ENCODE measurements at regions not wholly inside any gene's neighbourhood (a gene's known extent, or its start where the extent isn't known, plus 50 kb on each side); places are given as distances from the start of the nearest gene placed in this dataset.
"Not testable (repeated sequence)": the region's sequence is repeated elsewhere in the genome, so short reads cannot be mapped to it uniquely, and the experiment has no call there.

DNA sequence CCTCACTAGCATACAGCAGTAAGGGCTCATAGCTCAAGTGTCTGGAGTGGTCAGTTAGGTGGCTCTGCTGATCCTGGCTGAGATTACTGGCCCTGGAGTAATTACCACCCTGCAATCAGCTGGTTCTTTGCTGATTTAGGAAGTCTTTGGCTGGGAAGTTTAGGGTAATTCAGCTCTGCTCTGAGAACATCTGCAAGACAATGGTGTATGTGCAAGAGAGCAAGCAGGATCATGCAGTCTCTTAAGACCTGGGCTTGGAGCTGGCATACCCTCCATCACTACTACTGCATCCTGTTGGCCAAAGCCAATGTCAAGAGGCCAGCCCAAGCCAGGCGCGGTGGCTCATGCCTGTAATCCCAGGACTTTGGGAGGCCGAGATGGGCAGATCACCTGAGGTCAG lies 159.0 kb downstream of the NDUFA12 start:
- H3K27me3 Mint-ChIP-seq = peaks cover 27% of the 10 kb centered on the region
- no peak overlapping the region for H3K4me3 Mint-ChIP-seq
- no peak overlapping the region for H3K27ac Mint-ChIP-seq
- DNase-seq (no peak), ATAC-seq (no peak)
- CTCF ChIA-PET = no interaction called here
- no peaks in the 10 kb centered on the region for H3K36me3 Mint-ChIP-seq
- H3K4me1 Mint-ChIP-seq = no peaks in the 10 kb centered on the region
- H3K9me3 Mint-ChIP-seq (ENCODE audit: low read depth) = no peaks in the 10 kb centered on the region

DNA sequence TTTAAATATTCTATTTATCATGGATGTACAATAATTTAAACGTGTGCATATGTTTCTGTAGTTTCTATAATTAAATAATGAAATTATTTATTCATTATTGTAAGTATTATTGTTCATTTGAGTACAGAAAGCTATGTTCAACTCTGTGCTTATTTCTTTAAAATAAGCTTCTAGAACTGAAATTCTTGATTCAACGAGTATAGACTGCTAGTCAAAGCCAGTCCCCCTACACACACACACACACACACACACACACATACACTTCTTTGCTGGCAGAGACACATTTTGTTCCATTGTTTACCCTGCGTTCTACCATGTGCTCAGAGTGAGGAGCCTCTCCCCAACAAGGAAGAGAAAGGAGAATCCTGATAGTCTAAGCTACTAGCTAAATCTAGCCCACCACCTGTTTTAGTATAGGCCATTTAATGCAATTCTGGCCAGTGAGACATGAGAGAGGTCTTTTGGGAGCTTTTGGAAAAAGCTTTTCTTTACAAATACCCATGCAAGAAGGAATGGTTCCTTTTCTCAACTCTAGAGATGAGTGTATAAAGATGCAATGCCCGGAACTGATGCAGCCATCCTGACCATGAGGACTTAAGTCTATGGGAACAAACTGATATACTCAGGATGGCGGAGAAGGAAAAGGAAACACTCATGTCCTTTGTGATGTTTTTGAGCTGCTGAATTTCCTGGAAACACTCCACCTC lies 161.4 kb downstream of the NDUFA12 start:
- DNase-seq (no peak), ATAC-seq (no peak)
- no peak overlapping the region for H3K27ac Mint-ChIP-seq
- H3K36me3 Mint-ChIP-seq = no peaks in the 10 kb centered on the region
- no peaks in the 10 kb centered on the region for H3K4me1 Mint-ChIP-seq
- peaks cover 24% of the 10 kb centered on the region for H3K27me3 Mint-ChIP-seq
- H3K4me3 Mint-ChIP-seq = no peak overlapping the region
- H3K9me3 Mint-ChIP-seq (ENCODE audit: low read depth) = no peaks in the 10 kb centered on the region
- CTCF ChIA-PET = no interaction called here

DNA sequence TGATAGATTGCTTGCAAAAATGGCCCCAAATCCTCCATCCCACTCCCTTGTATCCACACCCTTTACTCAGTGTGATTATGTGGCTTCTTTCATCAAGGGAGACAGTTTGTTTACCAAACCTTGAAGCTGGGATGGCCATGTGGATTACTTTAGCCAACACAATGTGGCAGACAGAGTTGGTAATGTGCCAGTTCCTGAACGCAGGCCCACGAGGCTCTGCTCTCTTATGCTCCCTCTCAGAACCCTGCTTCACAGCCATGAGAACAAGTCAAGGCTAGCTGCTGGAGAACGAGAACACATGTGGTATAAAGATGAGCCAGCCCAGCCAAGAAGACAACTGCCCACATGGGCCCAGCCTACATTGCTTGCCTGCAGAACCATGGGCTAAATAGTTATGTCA lies 162.3 kb downstream of the NDUFA12 start:
- H3K27ac Mint-ChIP-seq = no peak overlapping the region
- ATAC-seq (no peak), DNase-seq (no peak)
- H3K4me1 Mint-ChIP-seq = no peaks in the 10 kb centered on the region
- no peak overlapping the region for H3K4me3 Mint-ChIP-seq
- H3K27me3 Mint-ChIP-seq = peaks cover 19% of the 10 kb centered on the region
- CTCF ChIA-PET = no interaction called here
- H3K9me3 Mint-ChIP-seq (ENCODE audit: low read depth) = no peaks in the 10 kb centered on the region
- no peaks in the 10 kb centered on the region for H3K36me3 Mint-ChIP-seq

DNA sequence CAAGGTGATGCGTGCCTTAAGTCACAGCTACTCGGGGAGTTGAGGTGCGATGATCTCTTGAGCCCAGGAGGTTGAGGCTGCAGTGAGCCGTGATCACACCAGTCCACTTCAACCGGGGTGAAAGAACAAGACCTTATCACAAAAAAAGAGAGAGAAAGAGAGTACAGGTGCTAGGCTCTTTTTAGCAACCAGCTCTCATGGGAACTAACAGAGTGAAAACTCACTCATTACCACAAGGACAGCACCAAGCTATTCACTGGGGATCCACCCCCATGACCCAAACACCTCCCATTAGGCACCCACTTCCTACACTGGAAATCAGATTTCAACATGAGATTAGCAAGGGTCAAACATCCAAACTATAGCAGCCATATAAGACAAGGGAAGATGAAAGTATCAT lies 164.2 kb downstream of the NDUFA12 start:
- no peaks in the 10 kb centered on the region for H3K36me3 Mint-ChIP-seq
- no peak overlapping the region for H3K27ac Mint-ChIP-seq
- CTCF ChIA-PET = no interaction called here
- no peaks in the 10 kb centered on the region for H3K4me1 Mint-ChIP-seq
- no peaks in the 10 kb centered on the region for H3K9me3 Mint-ChIP-seq (ENCODE audit: low read depth)
- ATAC-seq (no peak), DNase-seq (no peak)
- H3K27me3 Mint-ChIP-seq = peaks cover 12% of the 10 kb centered on the region
- H3K4me3 Mint-ChIP-seq = no peak overlapping the region

DNA sequence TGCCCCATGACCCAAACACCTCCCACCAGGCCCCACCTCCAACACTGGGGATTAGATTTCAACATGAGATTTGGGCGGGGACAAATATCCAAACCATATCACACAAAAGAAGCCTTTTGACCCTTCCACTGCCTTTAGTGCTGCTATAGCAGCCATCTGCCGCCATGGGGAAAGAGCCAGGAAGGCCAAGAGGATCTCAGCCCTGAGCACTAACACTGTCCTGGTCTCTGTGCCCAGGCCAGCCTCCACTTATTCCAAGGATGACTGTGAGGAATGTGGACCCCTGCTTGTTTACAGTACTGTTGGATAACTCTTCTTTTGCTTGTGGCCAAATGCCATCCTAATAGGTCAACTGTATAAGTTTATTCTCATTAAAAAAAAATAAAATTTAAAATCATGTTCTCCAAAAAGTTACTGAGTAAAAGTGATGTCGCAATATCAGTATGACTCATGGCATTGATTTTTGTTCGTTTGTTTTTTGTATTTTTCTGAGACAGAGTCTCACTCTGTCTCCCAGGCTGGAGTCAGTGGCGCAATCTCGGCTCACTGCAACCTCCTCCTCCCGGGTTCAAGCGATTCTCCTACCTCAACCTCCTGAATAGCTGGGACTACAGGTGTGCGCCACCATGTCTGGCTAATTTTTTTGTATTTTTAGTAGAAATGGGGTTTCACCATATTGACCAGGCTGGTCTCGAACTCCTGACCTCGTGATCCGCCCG lies 166.4 kb downstream of the NDUFA12 start:
- CTCF ChIA-PET; ATAC-seq; H3K27me3 Mint-ChIP-seq; H3K36me3 Mint-ChIP-seq; DNase-seq; H3K9me3 Mint-ChIP-seq (ENCODE audit: low read depth); H3K4me1 Mint-ChIP-seq; H3K4me3 Mint-ChIP-seq; H3K27ac Mint-ChIP-seq: not testable (repeated sequence)

DNA sequence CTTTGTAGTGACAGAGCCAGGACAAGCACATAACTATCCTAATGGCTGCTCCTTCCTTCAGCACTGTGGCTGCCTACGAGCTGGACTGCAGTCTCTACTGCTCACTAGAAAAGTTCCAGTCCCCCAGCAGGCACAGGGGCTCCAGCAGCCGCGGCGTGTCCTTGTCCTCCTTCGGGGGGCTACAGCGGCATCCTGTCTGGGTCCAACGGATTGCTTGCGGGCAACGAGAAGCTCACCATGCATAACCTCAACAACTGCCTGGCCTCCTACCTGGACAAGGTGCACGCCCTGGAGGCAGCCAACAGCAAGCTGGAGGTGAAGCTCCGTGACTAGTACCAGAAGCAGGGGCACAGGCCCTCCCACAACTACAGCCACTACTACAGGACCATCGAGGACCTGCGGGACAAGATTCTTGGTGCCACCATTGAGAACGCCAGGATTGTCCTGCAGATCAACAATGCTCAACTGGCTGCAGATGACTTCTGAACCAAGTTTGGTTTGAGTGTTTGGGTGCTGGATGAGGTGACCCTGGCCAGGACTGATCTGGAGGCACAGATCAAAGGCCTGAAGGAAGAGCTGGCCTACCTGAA lies 169.4 kb downstream of the NDUFA12 start:
- no peak overlapping the region for H3K4me3 Mint-ChIP-seq
- ATAC-seq (no peak), DNase-seq (no peak)
- no peaks in the 10 kb centered on the region for H3K36me3 Mint-ChIP-seq
- peaks cover 19% of the 10 kb centered on the region for H3K4me1 Mint-ChIP-seq
- CTCF ChIA-PET = no interaction called here
- peaks cover 3% of the 10 kb centered on the region for H3K27me3 Mint-ChIP-seq
- H3K27ac Mint-ChIP-seq = no peak overlapping the region
- no peaks in the 10 kb centered on the region for H3K9me3 Mint-ChIP-seq (ENCODE audit: low read depth)

DNA sequence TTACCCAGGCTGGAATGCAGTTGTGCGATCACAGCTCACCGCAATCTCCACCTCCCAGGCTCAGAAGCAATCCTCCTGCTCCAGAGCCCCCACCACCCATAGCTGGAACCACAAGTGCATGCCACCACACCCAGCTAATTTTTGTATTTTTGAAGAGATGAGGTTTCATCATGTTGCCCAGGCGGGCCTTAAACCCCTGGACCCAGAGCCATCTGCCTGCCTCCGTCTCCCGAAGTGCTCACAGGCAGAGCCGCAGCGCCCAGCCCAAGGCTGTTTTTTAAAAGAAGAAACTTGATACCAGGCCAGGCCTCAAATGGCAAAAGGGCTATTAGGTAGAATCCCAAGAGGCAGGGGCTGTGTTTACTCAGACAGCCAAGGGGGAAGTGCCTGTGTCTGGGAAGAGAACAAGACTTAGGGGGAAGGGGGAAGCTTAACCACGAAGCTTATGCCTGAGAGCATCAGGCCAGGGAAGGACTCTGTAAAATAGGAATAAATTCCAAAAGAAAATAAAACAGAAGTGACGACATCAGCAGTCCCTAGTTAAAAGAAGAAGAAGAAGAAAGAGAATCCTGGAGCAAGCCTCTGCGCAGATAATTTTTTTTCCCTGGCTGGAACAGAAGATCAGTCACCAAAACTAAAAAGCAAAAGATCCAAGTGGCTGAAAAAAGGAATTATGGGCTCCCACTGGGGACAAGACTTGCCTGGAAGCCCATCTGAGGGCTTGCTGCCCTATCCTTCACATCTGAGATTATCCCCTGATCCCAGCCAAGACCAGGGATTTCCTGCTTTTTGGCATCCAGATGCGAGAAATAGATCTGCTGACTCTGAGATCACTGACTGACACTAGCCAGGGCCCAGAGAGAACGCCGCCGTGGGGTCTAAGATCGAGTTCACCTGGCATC lies 170.5 kb downstream of the NDUFA12 start:
- H3K36me3 Mint-ChIP-seq = no peaks in the 10 kb centered on the region
- H3K4me1 Mint-ChIP-seq = peaks cover 19% of the 10 kb centered on the region
- CTCF ChIA-PET = no interaction called here
- H3K27me3 Mint-ChIP-seq = no peaks in the 10 kb centered on the region
- H3K9me3 Mint-ChIP-seq (ENCODE audit: low read depth) = no peaks in the 10 kb centered on the region
- ATAC-seq (no peak), DNase-seq (no peak)
- H3K4me3 Mint-ChIP-seq = no peak overlapping the region
- H3K27ac Mint-ChIP-seq = no peak overlapping the region

DNA sequence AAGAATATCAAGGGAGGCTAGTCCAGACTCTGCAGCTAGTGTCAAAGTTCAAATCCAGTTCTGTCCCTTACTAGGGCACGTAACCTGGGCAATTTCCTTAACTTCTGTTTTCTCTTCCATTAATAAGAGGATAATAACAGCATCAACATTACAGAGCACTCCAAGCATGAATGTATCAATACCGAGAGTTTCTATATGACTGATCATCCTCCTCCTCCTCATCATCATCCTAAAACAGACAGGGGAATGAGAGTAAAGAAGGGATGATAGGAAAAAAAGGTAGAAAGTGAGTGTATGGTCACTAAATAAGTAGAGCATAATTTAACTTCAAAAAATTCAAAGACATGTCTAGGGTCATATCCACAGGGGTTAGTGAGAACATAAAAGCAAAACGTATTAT lies 171.4 kb downstream of the NDUFA12 start:
- Mint-ChIP-seq H3K27me3 (no peaks in the 10 kb centered on the region), H3K36me3 (no peaks in the 10 kb centered on the region), H3K4me1 (peaks cover 19% of the 10 kb centered on the region), H3K27ac (no peak overlapping the region), H3K4me3 (no peak overlapping the region), H3K9me3 (ENCODE audit: low read depth) (no peaks in the 10 kb centered on the region)
- no peak for DNase-seq
- CTCF ChIA-PET = no interaction called here
- ATAC-seq = no peak

DNA sequence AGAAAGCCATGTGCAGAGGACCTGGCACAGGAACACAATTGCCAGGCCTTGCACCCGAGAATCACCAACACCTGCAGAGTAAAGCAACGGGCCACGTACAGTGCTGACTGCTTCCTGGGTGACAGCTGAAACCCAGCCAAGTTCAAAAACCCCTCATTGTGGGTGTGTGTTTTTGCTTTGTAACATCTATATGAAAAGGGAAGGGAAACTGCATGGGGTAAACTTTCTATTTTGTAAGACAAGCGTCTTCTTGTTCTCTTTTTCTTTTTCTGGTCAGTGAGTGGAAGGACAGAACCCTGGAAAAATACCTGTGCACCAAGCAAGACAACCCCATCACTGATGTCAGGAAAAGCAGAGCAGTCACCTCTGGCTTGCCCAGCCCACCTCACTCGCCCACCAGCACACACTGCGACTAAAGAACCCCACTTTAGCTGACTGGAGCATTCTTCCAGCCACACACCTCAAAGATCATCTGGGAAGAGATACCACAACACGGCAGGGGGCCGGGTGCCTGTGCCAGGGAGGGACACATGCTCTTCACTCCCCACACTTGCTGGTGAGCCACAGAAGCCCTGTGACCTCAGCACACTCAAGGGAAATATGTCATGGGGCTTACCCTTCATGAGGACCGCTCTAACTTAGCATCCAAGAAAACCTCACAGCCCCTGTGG lies 172.3 kb downstream of the NDUFA12 start:
- DNase-seq = peak; percentile 44
- Mint-ChIP-seq H3K27ac (peak overlapping the region; percentile 30), H3K36me3 (no peaks in the 10 kb centered on the region), H3K4me3 (no peak overlapping the region), H3K27me3 (peaks cover 4% of the 10 kb centered on the region), H3K9me3 (ENCODE audit: low read depth) (no peaks in the 10 kb centered on the region), H3K4me1 (peaks cover 19% of the 10 kb centered on the region)
- CTCF ChIA-PET = no interaction called here
- ATAC-seq = peak; percentile 57

DNA sequence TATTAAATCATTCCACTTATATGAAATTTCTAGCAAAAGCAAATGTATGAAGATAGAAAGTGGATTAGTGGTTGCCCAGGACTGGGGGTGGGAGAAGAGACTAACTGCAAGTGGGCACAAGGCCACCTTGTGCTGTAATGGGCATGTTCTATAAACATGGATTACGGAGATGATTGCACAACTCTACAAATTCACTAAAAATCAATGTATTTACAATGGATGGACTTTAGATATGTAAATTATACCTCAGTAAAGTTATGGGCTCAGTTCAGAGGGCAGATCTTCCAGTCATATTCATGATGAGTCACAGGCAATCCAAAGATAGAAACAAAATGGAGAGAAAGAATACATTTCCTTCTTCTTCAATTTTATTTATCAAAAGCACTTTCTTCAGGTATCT lies 173.9 kb downstream of the NDUFA12 start:
- Mint-ChIP-seq H3K36me3 (no peaks in the 10 kb centered on the region), H3K4me1 (peaks cover 19% of the 10 kb centered on the region), H3K9me3 (ENCODE audit: low read depth) (no peaks in the 10 kb centered on the region), H3K27me3 (peaks cover 7% of the 10 kb centered on the region), H3K4me3 (no peak overlapping the region), H3K27ac (no peak overlapping the region)
- no peak for ATAC-seq
- CTCF ChIA-PET = no interaction called here
- no peak for DNase-seq

DNA sequence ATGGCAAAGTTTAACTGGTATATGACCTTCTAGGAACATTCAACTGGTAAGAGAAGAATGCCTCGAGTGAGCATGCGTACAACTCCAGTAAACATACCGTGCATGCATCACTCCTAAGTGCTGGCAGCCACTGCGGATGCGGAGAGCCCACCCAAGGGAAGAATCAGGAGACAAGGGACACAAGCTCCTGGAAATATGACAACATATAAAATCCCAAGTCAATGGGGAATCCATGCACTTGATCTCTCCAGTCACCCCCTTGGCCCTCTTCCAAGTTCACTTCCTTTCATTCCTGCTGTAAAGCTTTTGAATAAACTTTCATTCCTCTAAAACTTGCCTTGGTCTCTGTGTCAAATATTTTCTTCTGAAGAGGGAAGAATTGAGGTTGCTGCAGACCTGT lies 168.7 kb upstream of the TMCC3 start:
- CTCF ChIA-PET = no interaction called here
- H3K36me3 Mint-ChIP-seq = no peaks in the 10 kb centered on the region
- H3K4me1 Mint-ChIP-seq = no peaks in the 10 kb centered on the region
- H3K9me3 Mint-ChIP-seq (ENCODE audit: low read depth) = peaks cover 1% of the 10 kb centered on the region
- ATAC-seq (no peak), DNase-seq (no peak)
- no peak overlapping the region for H3K27ac Mint-ChIP-seq
- peaks cover 4% of the 10 kb centered on the region for H3K27me3 Mint-ChIP-seq
- H3K4me3 Mint-ChIP-seq = no peak overlapping the region

DNA sequence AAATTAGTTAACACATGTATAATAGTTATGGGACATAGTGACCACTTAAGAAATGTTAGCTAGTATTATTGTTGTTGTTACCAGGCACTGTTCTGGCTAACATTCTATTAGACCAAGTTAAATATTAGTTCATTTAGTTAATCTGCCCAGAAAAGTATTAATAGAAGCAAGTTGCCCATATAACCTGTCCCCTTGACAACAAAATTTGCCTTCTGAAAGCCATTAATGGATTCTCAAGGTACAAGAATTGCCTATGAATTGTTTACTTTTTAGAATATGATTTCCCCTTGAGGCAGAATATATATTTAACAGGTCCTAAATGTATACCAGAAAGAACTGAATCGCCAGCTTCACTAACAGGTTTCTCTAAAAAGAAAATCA lies 167.3 kb upstream of the TMCC3 start:
- Mint-ChIP-seq H3K36me3 (peaks cover 6% of the 10 kb centered on the region), H3K9me3 (ENCODE audit: low read depth) (peaks cover 8% of the 10 kb centered on the region), H3K4me3 (no peak overlapping the region), H3K4me1 (no peaks in the 10 kb centered on the region), H3K27ac (no peak overlapping the region), H3K27me3 (peaks cover 4% of the 10 kb centered on the region)
- CTCF ChIA-PET = no interaction called here
- no peak for ATAC-seq
- DNase-seq = no peak

DNA sequence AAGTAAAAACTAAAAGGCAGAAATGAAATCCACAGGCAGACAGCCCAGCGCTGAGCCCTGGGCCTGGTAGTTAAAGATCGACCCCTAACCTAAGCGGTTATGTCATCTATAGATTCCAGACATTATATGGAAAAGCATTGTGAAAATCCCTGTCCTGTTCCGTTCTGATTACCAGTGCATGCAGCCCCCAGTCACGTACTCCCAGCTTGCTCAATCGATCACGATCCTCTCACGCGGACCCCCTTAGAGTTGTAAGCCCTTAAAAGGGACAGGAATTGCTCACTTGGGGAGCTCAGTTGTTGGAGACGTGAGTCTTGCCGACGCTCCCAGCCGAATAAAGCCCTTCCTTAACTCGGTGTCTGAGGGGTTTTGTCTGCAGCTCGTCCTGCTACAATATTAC lies 166.8 kb upstream of the TMCC3 start:
- H3K4me1 Mint-ChIP-seq; DNase-seq; H3K9me3 Mint-ChIP-seq (ENCODE audit: low read depth); CTCF ChIA-PET; H3K4me3 Mint-ChIP-seq; H3K27me3 Mint-ChIP-seq; H3K27ac Mint-ChIP-seq; H3K36me3 Mint-ChIP-seq; ATAC-seq: not testable (repeated sequence)
